ENCODE measurements at regions not wholly inside any gene's neighbourhood (a gene's known extent, or its start where the extent isn't known, plus 50 kb on each side); places are given as distances from the start of the nearest gene placed in this dataset.

GRCh38 chr3:176914764-176915163 lies 282.5 kb downstream of the TBL1XR1 start:
- ChIA-PET POLR2A (ENCODE audit: low non-redundant PET) (no interaction called here), CTCF (no interaction called here)
- DNase-seq (ENCODE audit: low spot score), result no peak
- BruUV-seq (replicated peaks), result no TSS peak
- no peak overlapping the region for H3K27ac ChIP-seq (ENCODE audit: low read depth, low read length, poor library complexity, severe bottlenecking)
- no peaks in the 10 kb centered on the region for H3K4me1 ChIP-seq (ENCODE audit: insufficient read depth, low read length, poor library complexity, severe bottlenecking)
- H3K36me3 ChIP-seq (ENCODE audit: insufficient read depth, low read length, poor library complexity, severe bottlenecking), result no peaks in the 10 kb centered on the region
- TF ChIP-seq EZH2 (IDR thresholded peaks at IDR 0.05; ENCODE audit: borderline replicate concordance, low read depth, low read length, poor library complexity, severe bottlenecking), result no peak
- TF ChIP-seq, protein P1, sequence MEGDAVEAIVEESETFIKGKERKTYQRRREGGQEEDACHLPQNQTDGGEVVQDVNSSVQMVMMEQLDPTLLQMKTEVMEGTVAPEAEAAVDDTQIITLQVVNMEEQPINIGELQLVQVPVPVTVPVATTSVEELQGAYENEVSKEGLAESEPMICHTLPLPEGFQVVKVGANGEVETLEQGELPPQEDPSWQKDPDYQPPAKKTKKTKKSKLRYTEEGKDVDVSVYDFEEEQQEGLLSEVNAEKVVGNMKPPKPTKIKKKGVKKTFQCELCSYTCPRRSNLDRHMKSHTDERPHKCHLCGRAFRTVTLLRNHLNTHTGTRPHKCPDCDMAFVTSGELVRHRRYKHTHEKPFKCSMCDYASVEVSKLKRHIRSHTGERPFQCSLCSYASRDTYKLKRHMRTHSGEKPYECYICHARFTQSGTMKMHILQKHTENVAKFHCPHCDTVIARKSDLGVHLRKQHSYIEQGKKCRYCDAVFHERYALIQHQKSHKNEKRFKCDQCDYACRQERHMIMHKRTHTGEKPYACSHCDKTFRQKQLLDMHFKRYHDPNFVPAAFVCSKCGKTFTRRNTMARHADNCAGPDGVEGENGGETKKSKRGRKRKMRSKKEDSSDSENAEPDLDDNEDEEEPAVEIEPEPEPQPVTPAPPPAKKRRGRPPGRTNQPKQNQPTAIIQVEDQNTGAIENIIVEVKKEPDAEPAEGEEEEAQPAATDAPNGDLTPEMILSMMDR (conservative IDR thresholded peaks at IDR 0.05; ENCODE audit: low read depth, low read length), result no peak
- no peaks in the 10 kb centered on the region for H3K9me3 ChIP-seq (ENCODE audit: low read depth, low read length, poor library complexity, severe bottlenecking)
- intact Hi-C loops (cut with micrococcal nuclease; ENCODE audit: unreplicated experiment), result no loop called here
- no peak overlapping the region for H3K4me3 ChIP-seq (ENCODE audit: low read depth, low read length, poor library complexity, severe bottlenecking)
- H3K27me3 ChIP-seq (replicated peaks; ENCODE audit: insufficient read depth, low read depth, low read length, poor library complexity), result no peaks in the 10 kb centered on the region

DNA sequence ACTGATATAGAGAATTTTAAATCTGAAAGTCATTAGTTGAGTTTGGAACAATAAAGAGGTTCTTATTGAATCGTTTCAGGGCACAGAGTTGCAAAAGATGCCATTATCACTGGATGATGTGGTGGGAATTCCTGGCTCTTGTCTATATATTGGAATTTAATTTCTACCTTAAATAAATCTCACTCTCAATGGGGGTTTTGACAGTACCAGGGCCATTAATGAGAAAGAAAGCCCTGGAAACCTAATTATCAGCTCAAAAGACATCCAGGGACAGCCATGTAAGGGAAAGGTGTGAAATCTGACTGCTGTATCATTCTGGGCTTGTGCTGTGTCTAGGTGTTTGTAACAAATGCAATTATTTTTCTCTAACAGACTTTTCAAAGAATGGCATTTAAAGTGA lies 285.7 kb downstream of the TBL1XR1 start:
- Histone ChIP-seq H3K36me3 (ENCODE audit: insufficient read depth, low read length, poor library complexity, severe bottlenecking) (no peaks in the 10 kb centered on the region), H3K27ac (ENCODE audit: low read depth, low read length, poor library complexity, severe bottlenecking) (no peak overlapping the region), H3K27me3 (replicated peaks; ENCODE audit: insufficient read depth, low read depth, low read length, poor library complexity) (no peaks in the 10 kb centered on the region), H3K4me3 (ENCODE audit: low read depth, low read length, poor library complexity, severe bottlenecking) (no peak overlapping the region), H3K9me3 (ENCODE audit: low read depth, low read length, poor library complexity, severe bottlenecking) (no peaks in the 10 kb centered on the region), H3K4me1 (ENCODE audit: insufficient read depth, low read length, poor library complexity, severe bottlenecking) (peaks cover 3% of the 10 kb centered on the region)
- no TSS peak for BruUV-seq (replicated peaks)
- CTCF ChIA-PET, result no interaction called here
- intact Hi-C loops (cut with micrococcal nuclease; ENCODE audit: unreplicated experiment), result no loop called here
- no peak for TF ChIP-seq EZH2 (IDR thresholded peaks at IDR 0.05; ENCODE audit: borderline replicate concordance, low read depth, low read length, poor library complexity, severe bottlenecking)
- TF ChIP-seq, protein P1 (conservative IDR thresholded peaks at IDR 0.05; ENCODE audit: low read depth, low read length), result no peak
- no peak for DNase-seq (ENCODE audit: low spot score)
- POLR2A ChIA-PET (ENCODE audit: low non-redundant PET), result no interaction called here

GRCh38 chr3:176909044-176909443 lies 288.2 kb downstream of the TBL1XR1 start:
- ChIA-PET POLR2A (ENCODE audit: low non-redundant PET) (no interaction called here), CTCF (no interaction called here)
- Histone ChIP-seq H3K4me1 (ENCODE audit: insufficient read depth, low read length, poor library complexity, severe bottlenecking) (peaks cover 10% of the 10 kb centered on the region), H3K27me3 (replicated peaks; ENCODE audit: insufficient read depth, low read depth, low read length, poor library complexity) (no peaks in the 10 kb centered on the region), H3K36me3 (ENCODE audit: insufficient read depth, low read length, poor library complexity, severe bottlenecking) (no peaks in the 10 kb centered on the region), H3K27ac (ENCODE audit: low read depth, low read length, poor library complexity, severe bottlenecking) (no peak overlapping the region), H3K9me3 (ENCODE audit: low read depth, low read length, poor library complexity, severe bottlenecking) (no peaks in the 10 kb centered on the region), H3K4me3 (ENCODE audit: low read depth, low read length, poor library complexity, severe bottlenecking) (no peak overlapping the region)
- BruUV-seq (replicated peaks), result no TSS peak
- DNase-seq (ENCODE audit: low spot score), result no peak
- TF ChIP-seq EZH2 (IDR thresholded peaks at IDR 0.05; ENCODE audit: borderline replicate concordance, low read depth, low read length, poor library complexity, severe bottlenecking), result no peak
- TF ChIP-seq, protein P1 (conservative IDR thresholded peaks at IDR 0.05; ENCODE audit: low read depth, low read length), result no peak
- intact Hi-C loops (cut with micrococcal nuclease; ENCODE audit: unreplicated experiment), result no loop called here
